Neural crest cell (in vitro differentiated cells): ENCODE measurements at regions not wholly inside any gene's neighbourhood (a gene's known extent, or its start where the extent isn't known, plus 50 kb on each side); places are given as distances from the start of the nearest gene placed in this dataset.

ENCODE experiments used
- DNase-seq: peaks from one replicate; pipeline ENCODE4 v3.0.0; 2021; ENCODE audit warnings: low read depth, mixed read lengths, low spot score
- H3K27ac Mint-ChIP-seq: one replicate; pipeline ENCODE4 v1.8.0; 2021; ENCODE audit warnings: mild to moderate bottlenecking, mixed read lengths; ENCODE audit not compliant: unreplicated experiment
- H3K27me3 Mint-ChIP-seq: 2 replicates; pipeline ENCODE4 v1.8.0; 2021; ENCODE audit warnings: low read depth, mild to moderate bottlenecking, mixed read lengths
- H3K36me3 Mint-ChIP-seq: 2 replicates; pipeline ENCODE4 v1.8.0; 2021; ENCODE audit warnings: low read depth, mild to moderate bottlenecking, mixed read lengths
- H3K4me1 Mint-ChIP-seq: 2 replicates; pipeline ENCODE4 v1.8.0; 2021; ENCODE audit warnings: mixed read lengths
- H3K4me3 Mint-ChIP-seq: one replicate; pipeline ENCODE4 v1.8.0; 2021; ENCODE audit warnings: mild to moderate bottlenecking, mixed read lengths
- H3K9me3 Mint-ChIP-seq: 2 replicates; pipeline ENCODE4 v1.8.0; 2021; ENCODE audit warnings: mixed read lengths
- TF ChIP-seq, protein P1 (sequence below): fragments of 200-600 bp; sonication (generic); conservative IDR thresholded peaks from 2 replicates; pipeline ENCODE4 v1.5.0; 2021; ENCODE audit warnings: antibody characterized with exemption, mild to moderate bottlenecking

DNA sequence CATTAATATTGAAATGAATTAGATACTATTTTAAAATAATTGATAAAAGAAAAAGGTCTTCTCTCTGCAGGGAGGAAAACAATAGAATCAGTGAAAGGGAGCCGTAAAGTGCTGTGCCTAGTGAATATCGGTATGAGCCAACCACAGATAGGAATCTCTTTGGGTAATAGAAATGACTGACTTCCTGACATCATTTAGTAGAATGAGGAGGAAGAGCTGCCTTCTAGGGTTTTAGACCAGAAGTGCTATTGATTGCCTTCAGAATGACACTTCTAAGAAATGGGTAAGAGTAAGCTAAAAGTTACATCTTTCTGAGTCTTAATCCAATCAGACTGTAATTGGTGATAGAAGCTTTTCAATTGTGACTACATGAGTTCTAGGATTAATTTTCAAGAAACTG, 134.0 kb upstream of the MAP9 start:
- Mint-ChIP-seq H3K9me3 (no peaks in the 10 kb centered on the region), H3K27ac (no peak overlapping the region), H3K4me3 (no peak overlapping the region), H3K4me1 (no peaks in the 10 kb centered on the region), H3K36me3 (no peaks in the 10 kb centered on the region), H3K27me3 (no peaks in the 10 kb centered on the region)
- DNase-seq: no peak
- TF ChIP-seq, protein P1, sequence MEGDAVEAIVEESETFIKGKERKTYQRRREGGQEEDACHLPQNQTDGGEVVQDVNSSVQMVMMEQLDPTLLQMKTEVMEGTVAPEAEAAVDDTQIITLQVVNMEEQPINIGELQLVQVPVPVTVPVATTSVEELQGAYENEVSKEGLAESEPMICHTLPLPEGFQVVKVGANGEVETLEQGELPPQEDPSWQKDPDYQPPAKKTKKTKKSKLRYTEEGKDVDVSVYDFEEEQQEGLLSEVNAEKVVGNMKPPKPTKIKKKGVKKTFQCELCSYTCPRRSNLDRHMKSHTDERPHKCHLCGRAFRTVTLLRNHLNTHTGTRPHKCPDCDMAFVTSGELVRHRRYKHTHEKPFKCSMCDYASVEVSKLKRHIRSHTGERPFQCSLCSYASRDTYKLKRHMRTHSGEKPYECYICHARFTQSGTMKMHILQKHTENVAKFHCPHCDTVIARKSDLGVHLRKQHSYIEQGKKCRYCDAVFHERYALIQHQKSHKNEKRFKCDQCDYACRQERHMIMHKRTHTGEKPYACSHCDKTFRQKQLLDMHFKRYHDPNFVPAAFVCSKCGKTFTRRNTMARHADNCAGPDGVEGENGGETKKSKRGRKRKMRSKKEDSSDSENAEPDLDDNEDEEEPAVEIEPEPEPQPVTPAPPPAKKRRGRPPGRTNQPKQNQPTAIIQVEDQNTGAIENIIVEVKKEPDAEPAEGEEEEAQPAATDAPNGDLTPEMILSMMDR: no peak

DNA sequence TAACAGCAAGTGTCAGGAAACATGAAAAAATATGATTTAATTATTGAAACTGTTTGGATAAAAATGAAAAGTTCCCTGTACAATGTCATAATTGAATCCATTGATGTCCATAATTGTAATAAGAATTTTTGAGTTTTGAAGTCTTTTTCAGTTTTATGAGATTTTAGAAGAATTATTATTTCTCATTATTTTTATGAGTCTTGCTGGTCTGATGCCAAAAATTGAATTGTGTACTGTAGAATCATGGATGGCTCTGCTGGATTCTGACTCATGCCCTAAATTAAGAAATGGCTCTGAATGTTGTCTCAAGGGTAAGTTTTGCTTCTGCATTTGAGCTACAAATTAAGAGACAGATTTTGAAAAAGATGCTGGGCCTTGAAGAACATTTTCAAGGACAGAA, 132.8 kb upstream of the MAP9 start:
- Mint-ChIP-seq H3K4me1 (no peaks in the 10 kb centered on the region), H3K36me3 (no peaks in the 10 kb centered on the region), H3K27me3 (no peaks in the 10 kb centered on the region), H3K4me3 (no peak overlapping the region), H3K9me3 (no peaks in the 10 kb centered on the region), H3K27ac (no peak overlapping the region)
- DNase-seq: no peak
- TF ChIP-seq, protein P1: no peak

DNA sequence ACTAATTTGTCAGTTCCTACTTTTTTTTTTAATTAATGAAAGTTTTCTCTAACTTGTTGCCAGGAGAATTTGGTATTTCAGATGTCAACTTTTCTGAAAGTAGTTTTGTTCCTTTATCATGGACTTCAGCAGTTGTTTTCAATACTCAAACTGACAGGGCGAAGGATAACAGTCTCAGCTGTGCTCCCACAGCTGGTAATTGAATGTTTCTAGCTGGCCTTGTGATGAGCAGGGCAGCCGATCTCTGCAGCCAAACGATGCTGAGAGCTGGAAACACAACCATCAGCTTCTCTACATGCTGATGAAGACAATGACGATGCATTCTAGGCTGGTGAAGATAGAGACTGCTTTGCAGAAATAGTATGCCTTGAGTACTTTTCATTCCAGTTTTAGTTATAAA, 130.0 kb upstream of the MAP9 start:
- Mint-ChIP-seq H3K36me3 (no peaks in the 10 kb centered on the region), H3K9me3 (peaks cover 2% of the 10 kb centered on the region), H3K27me3 (no peaks in the 10 kb centered on the region), H3K27ac (no peak overlapping the region), H3K4me3 (no peak overlapping the region), H3K4me1 (no peaks in the 10 kb centered on the region)
- no peak for DNase-seq
- TF ChIP-seq, protein P1: no peak

GRCh38 chr4:155505321-155505720, 128.6 kb upstream of the MAP9 start:
- Mint-ChIP-seq H3K36me3 (no peaks in the 10 kb centered on the region), H3K27me3 (no peaks in the 10 kb centered on the region), H3K4me3 (no peak overlapping the region), H3K4me1 (no peaks in the 10 kb centered on the region), H3K9me3 (peaks cover 2% of the 10 kb centered on the region), H3K27ac (no peak overlapping the region)
- DNase-seq: no peak
- TF ChIP-seq, protein P1: no peak

DNA sequence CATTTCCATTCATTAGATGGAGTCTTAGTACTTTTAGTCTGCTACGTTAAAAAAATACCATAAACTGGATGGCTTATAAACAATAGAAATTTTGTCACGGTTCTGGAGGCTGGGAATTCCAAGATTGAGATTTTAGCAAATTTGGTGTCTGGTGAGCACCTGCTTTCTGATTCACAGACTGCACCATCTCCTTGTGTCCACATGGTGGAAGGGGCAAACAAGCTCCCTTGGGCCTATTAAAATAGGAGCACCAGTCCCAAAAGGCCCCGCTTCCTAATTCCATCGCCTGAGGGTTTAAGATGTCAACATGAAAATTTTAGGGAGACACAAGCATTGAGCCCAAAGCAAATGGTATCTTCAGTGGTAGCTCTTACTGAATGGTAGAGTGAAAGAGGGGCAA, 120.5 kb upstream of the MAP9 start:
- no peak for DNase-seq
- H3K36me3 Mint-ChIP-seq: no peaks in the 10 kb centered on the region
- no peak overlapping the region for H3K4me3 Mint-ChIP-seq
- H3K27me3 Mint-ChIP-seq: no peaks in the 10 kb centered on the region
- no peak overlapping the region for H3K27ac Mint-ChIP-seq
- TF ChIP-seq, protein P1: no peak
- no peaks in the 10 kb centered on the region for H3K4me1 Mint-ChIP-seq
- H3K9me3 Mint-ChIP-seq: no peaks in the 10 kb centered on the region

- no peaks in the 10 kb centered on the region for H3K4me1 Mint-ChIP-seq
- H3K9me3 Mint-ChIP-seq: no peaks in the 10 kb centered on the region
- H3K27me3 Mint-ChIP-seq: no peaks in the 10 kb centered on the region
Observed at GRCh38 chr4:155496294-155496626, 119.5 kb upstream of the MAP9 start.

More at GRCh38 chr4:155496294-155496626, 119.5 kb upstream of the MAP9 start:
- Mint-ChIP-seq H3K36me3 (no peaks in the 10 kb centered on the region), H3K27ac (no peak overlapping the region), H3K4me3 (no peak overlapping the region)
- DNase-seq: no peak
- TF ChIP-seq, protein P1: no peak
